HG02970 (cell line): ENCODE measurements at regions not wholly inside any gene's neighbourhood (a gene's known extent, or its start where the extent isn't known, plus 50 kb on each side); places are given as distances from the start of the nearest gene placed in this dataset.
"Not testable (repeated sequence)": the region's sequence is repeated elsewhere in the genome, so short reads cannot be mapped to it uniquely, and the experiment has no call there.

ENCODE experiments used
- ATAC-seq: cut with Tn5 transposase; IDR thresholded peaks from one replicate; pipeline ENCODE4 v1.9.1; 2021; ENCODE audit warnings: mild to moderate bottlenecking, moderate library complexity, moderate number of reproducible peaks; ENCODE audit not compliant: unreplicated experiment, low FRiP score

DNA sequence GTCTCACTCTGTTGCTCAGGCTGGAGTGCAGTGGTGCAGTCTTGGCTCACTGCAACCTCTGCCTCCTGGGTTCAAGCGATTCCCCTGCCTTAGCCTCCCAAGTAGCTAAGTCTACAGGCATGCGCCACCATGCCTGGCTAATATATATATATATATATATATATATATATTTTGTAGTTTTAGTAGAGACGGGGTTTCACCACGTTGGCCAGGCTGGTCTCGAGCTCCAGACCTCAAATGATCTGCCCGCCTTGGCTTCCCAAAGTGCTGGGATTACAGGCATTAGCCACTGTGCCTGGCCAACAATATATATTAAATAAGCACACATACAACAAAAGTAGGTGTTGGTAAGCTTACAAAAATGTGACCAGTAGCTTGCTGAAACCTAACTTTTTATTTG, 1364.3 kb downstream of the CDH12 start:
- not testable (repeated sequence) for ATAC-seq

DNA sequence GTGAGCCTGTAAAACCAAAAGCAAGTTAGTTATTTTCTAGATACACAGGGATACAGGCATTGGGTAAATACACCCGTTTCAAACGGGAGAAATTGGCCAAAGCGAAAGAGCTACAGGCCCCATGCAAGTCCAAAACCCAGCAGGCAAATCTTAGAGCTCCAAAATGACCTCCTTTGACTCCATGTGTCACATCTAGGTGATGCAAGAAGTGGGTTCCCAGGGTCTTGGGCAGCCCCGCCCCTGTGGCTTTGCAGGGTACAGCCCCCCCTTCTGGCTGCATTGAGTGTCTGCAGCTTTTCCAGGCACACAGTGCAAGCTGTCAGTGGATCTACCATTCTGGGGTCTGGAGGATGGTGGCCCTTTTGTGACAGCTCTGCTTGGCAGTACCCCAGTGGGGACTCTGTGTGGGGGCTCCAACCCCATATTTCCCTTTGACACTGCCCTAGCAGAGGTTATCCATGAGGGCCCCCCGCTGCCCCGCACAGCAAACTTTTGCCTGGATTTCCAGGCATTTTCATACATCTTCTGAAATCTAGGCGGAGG, 1367.6 kb downstream of the CDH12 start:
- not testable (repeated sequence) for ATAC-seq

DNA sequence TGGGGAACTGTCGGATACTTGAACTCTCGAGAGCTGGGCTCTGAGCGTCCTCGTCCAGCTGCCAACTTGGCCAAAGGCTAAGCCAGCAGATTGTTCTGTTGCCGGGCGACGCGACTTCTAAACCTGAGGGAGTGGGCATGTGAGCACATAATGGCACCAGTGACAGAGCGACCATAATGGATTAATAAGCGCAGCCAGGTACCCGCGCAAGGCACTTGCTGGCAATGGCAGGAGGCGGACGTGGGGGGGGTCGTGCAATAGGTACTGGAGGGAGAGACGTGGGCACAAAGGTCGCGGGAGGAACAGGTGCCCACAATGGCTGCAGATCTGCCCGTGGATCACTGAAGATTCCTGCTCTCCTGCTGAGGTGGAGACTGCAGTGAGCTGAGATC, 1368.7 kb downstream of the CDH12 start:
- not testable (repeated sequence) for ATAC-seq

DNA sequence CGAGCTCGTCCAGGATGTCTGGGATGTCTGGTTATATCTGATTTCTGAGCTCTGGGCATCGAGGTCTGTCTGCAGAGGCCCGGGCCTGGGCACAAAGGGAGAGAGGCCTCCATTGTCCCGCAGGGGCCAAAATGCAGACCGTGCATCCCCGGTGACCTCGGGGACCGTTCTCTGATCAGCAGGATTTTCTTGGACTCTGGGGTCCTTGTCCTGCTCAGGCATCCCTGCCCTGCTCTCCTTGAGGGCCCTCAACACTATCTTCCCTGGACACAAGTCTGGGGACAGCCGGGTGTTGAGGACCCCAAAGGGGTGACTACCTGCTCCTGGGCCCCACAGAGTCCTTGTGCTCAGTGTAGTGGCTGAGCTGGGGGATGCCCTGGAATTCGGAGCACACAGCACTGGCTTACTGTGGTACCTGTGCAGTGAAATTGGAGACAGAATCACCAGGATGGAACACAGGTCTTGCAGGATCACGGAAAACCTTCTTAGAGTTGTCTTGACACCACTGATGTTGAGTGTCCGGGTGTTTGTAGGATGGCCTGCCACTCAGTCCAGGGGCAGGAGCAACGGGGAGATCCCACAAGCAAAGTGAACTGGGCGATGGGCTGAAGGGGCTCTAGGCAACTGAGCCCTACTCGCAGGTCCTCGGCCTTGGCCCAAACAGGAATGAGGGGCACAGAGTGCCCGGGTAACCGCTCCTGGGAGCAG, 1369.2 kb downstream of the CDH12 start:
- ATAC-seq: not testable (repeated sequence)

- not testable (repeated sequence) for ATAC-seq
Measured at GRCh38 chr5:21482983-21483650, 1370.0 kb downstream of the CDH12 start.

DNA sequence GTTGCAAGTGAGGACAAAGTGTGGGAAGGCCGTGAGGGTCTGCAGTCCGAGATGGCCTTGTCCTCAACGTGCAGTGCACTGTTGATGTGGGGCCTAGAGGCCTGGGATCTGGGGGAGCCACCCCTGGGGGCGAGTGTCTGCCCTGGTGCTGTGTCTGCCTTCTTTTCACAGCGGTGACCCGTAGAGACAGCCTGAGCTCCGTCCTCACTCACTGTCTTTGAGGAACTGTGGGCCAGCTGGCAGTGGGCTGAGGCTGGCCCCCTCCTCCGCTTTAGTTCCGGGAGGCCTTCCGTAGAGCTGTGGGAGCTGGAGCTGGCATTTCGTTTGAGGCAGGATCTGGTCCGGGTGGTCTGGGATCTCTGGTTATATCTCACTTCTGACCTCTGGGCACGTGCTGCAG, 1370.6 kb downstream of the CDH12 start:
- ATAC-seq: not testable (repeated sequence)

- ATAC-seq: not testable (repeated sequence)
Measured at GRCh38 chr5:21481320-21482270, 1371.5 kb downstream of the CDH12 start.

- not testable (repeated sequence) for ATAC-seq
Measured at GRCh38 chr5:21480054-21480453, 1373.1 kb downstream of the CDH12 start.

- ATAC-seq: not testable (repeated sequence)
Measured at GRCh38 chr5:21473981-21474380, 1379.2 kb downstream of the CDH12 start.

GRCh38 chr5:21473436-21473835, 1379.7 kb downstream of the CDH12 start:
- ATAC-seq: not testable (repeated sequence)

DNA sequence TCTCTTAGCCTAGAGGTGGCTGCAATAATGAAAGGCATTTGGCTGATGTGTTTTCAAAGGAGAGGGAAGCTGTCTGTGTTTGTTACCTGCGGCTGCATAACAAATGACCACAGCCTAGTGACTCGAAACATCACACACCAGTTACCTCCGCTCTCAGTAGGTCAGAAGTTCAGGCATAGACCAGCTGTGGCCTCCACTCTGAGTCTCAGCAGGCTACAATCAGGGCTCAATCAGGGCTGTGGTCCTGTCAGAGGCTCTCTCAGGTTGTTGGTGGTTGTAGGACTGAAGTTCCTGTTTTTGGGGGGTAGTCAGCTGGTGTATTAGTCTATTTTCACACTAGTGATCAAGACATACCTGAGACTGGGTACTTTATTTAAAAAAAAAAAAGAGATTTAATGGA, 1381.5 kb downstream of the CDH12 start:
- not testable (repeated sequence) for ATAC-seq

DNA sequence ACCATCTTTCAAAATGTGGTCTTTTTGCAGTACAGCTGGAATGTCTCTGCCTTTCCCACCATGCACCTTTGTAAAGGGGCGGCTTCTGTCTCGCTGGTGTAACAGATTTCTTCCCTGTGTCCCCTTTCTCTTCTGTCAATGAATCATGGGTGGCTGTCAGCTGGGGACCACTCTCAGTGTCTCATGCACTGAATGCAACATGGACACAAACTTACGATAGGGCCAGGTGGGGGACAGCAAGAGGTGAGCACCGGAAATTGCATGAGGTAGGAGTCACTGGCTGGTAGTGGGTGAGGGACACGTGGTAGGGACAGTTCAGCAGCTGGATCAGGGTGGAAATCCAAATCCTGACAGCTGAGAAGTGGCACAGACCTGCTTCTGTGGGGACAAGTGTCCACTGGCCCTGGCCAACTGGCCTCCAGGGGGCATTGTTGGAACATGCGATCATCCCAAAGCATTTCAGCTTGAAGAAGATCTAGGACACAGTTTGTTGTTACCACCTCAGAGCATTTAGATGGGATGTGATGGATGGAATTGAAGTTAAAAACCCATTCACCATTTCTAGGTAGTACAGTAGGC, 1383.5 kb downstream of the CDH12 start:
- not testable (repeated sequence) for ATAC-seq

DNA sequence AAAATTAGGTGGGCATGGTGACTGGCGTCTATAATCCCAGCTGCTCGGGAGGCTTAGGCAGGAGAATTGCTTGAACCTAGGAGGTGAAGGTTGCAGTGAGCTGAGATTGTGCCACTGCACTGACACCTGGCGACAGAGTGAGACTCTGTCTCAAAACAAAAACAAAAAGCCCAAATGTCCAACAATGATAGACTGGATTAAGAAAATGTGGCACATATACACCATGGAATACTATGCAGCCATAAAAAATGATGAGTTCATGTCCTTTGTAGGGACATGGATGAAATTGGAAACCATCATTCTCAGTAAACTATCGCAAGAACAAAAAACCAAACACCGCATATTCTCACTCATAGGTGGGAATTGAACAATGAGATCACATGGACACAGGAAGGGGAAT, 1385.6 kb downstream of the CDH12 start:
- ATAC-seq: not testable (repeated sequence)

- not testable (repeated sequence) for ATAC-seq
Measured at GRCh38 chr5:21459744-21460073, 1393.4 kb downstream of the CDH12 start.

GRCh38 chr5:21452449-21452848, 1400.7 kb downstream of the CDH12 start:
- no peak for ATAC-seq

- ATAC-seq: no peak
Measured at GRCh38 chr5:21432646-21433045, 1420.5 kb downstream of the CDH12 start.

DNA sequence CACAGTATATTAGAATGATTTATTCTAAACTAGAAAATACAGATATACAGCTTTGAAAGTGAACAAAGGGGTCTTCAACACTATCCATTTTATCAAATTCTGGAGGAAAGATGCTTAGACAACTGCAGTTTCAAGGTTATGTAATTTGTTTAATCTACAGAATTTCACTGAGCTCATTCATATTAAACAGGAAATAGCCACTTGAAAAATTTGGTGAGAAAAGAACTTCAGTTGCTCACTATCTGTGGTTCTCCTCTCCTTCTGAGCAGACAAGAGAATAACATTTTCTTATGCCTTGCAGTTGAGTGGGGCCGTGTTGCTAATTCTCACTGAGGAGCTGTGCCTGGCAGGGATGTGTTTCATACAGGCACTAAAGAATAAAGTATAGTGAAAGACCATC, 1428.2 kb downstream of the CDH12 start:
- no peak for ATAC-seq

DNA sequence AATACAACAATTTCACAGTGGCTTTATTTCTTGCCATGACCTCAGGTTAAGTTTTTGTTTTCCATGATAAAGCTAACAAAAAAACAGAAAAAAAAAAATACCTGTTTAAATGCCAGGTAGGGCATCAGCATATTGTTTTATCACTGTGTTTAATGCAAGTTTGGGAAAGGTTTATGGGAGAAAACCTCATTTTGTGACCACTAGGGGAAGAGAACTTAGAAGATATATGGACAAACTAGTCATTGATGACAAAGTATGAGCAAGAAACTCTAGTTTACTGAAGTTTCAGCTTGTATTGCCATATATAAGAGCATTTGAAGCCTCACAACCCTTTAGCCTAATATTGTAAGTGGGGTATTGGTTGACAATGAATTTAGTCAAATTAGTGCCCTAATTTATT, 1431.4 kb upstream of the CDH18 start:
- ATAC-seq: no peak

- not testable (repeated sequence) for ATAC-seq
Measured at GRCh38 chr5:21402089-21402488, 1414.1 kb upstream of the CDH18 start.

GRCh38 chr5:21398511-21398910, 1410.5 kb upstream of the CDH18 start:
- no peak for ATAC-seq
